A673 (cell line): ENCODE measurements at regions not wholly inside any gene's neighbourhood (a gene's known extent, or its start where the extent isn't known, plus 50 kb on each side); places are given as distances from the start of the nearest gene placed in this dataset.

Experiments used
- CTCF ChIP-seq: fragments of 300-800, 200-600 bp; sonication (generic); conservative IDR thresholded peaks from 2 replicates; pipeline ENCODE4 v1.5.1; 2017; ENCODE audit warnings: low read depth, mild to moderate bottlenecking, antibody characterized with exemption, low read length, moderate library complexity, mixed read lengths
- EZH2 ChIP-seq: fragments of 200-600 bp; sonication (generic); IDR thresholded peaks from 2 replicates; pipeline ENCODE4 v1.6.1; 2017; ENCODE audit warnings: borderline replicate concordance, low read depth, mild to moderate bottlenecking, mixed read lengths, antibody characterized with exemption, low read length; ENCODE audit not compliant: poor library complexity, severe bottlenecking

DNA sequence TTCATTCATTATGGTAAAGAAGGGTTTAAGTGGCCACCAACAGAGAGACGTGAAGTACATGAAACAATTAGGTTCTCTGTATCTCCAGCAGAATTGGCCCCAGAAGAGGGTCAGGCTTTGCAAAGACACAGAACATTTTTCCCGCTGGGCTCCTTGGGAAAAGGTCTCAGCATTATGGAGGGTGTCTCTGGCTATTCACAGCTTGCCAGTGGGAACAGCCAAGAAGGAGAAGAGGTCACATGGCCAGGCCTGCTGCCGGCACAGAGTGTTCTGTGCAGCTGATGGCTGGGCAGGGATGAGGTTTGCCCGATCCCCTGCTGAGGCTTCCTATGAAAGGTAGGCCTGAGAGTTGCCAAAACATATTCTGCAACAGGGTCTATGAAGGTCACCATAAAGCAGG is 77.8 kb upstream of the LPP start:
- TF ChIP-seq CTCF (no peak), EZH2 (no peak)
